ENCODE measurements at regions not wholly inside any gene's neighbourhood (a gene's known extent, or its start where the extent isn't known, plus 50 kb on each side); places are given as distances from the start of the nearest gene placed in this dataset.
"Not testable (repeated sequence)": the region's sequence is repeated elsewhere in the genome, so short reads cannot be mapped to it uniquely, and the experiment has no call there.

GRCh38 chr13:106099765-106100164 lies 435.7 kb downstream of the EFNB2 start:
- no peak for DNase-seq (ENCODE audit: low read depth in 2 of 2)

- DNase-seq (ENCODE audit: low read depth in 2 of 2), result no peak
Measured at GRCh38 chr13:106098778-106099177, 436.7 kb downstream of the EFNB2 start.

GRCh38 chr13:106096661-106097092 lies 438.8 kb downstream of the EFNB2 start:
- DNase-seq (ENCODE audit: low read depth in 2 of 2), result no peak

- no peak for DNase-seq (ENCODE audit: low read depth in 2 of 2)
Measured at GRCh38 chr13:106095919-106096318, 439.5 kb downstream of the EFNB2 start.

GRCh38 chr13:106095406-106095805 lies 440.1 kb downstream of the EFNB2 start:
- no peak for DNase-seq (ENCODE audit: low read depth in 2 of 2)

GRCh38 chr13:106090001-106090400 lies 445.5 kb downstream of the EFNB2 start:
- no peak for DNase-seq (ENCODE audit: low read depth in 2 of 2)

- DNase-seq (ENCODE audit: low read depth in 2 of 2), result no peak
Measured at GRCh38 chr13:106089261-106089980, 446.0 kb downstream of the EFNB2 start.

GRCh38 chr13:106088085-106088484 lies 447.4 kb downstream of the EFNB2 start:
- DNase-seq (ENCODE audit: low read depth in 2 of 2), result no peak

GRCh38 chr13:106087201-106087600 lies 448.3 kb downstream of the EFNB2 start:
- DNase-seq (ENCODE audit: low read depth in 2 of 2), result no peak

GRCh38 chr13:106083620-106084350 lies 451.7 kb downstream of the EFNB2 start:
- DNase-seq (ENCODE audit: low read depth in 2 of 2), result no peak

GRCh38 chr13:106081221-106081620 lies 454.2 kb downstream of the EFNB2 start:
- not testable (repeated sequence) for DNase-seq (ENCODE audit: low read depth in 2 of 2)

GRCh38 chr13:106078191-106078590 lies 457.3 kb downstream of the EFNB2 start:
- no peak for DNase-seq (ENCODE audit: low read depth in 2 of 2)

GRCh38 chr13:106077017-106077416 lies 458.4 kb downstream of the EFNB2 start:
- DNase-seq (ENCODE audit: low read depth in 2 of 2), result no peak

- DNase-seq (ENCODE audit: low read depth in 2 of 2), result no peak
Measured at GRCh38 chr13:106072014-106072413, 463.4 kb downstream of the EFNB2 start.

- DNase-seq (ENCODE audit: low read depth in 2 of 2), result no peak
Measured at GRCh38 chr13:106063591-106064313, 471.7 kb downstream of the EFNB2 start.

GRCh38 chr13:106061781-106062180 lies 473.7 kb downstream of the EFNB2 start:
- DNase-seq (ENCODE audit: low read depth in 2 of 2), result no peak

GRCh38 chr13:106056851-106057250 lies 478.6 kb downstream of the EFNB2 start:
- no peak for DNase-seq (ENCODE audit: low read depth in 2 of 2)

GRCh38 chr13:106052200-106052767 lies 483.2 kb downstream of the EFNB2 start:
- no peak for DNase-seq (ENCODE audit: low read depth in 2 of 2)

GRCh38 chr13:106049171-106049570 lies 486.3 kb downstream of the EFNB2 start:
- no peak for DNase-seq (ENCODE audit: low read depth in 2 of 2)

GRCh38 chr13:106048386-106048785 lies 487.1 kb downstream of the EFNB2 start:
- no peak for DNase-seq (ENCODE audit: low read depth in 2 of 2)

GRCh38 chr13:106047859-106048258 lies 487.6 kb downstream of the EFNB2 start:
- no peak for DNase-seq (ENCODE audit: low read depth in 2 of 2)

- no peak for DNase-seq (ENCODE audit: low read depth in 2 of 2)
Measured at GRCh38 chr13:106042996-106043581, 492.4 kb downstream of the EFNB2 start.
